ENCODE measurements at regions not wholly inside any gene's neighbourhood (a gene's known extent, or its start where the extent isn't known, plus 50 kb on each side); places are given as distances from the start of the nearest gene placed in this dataset.

DNA sequence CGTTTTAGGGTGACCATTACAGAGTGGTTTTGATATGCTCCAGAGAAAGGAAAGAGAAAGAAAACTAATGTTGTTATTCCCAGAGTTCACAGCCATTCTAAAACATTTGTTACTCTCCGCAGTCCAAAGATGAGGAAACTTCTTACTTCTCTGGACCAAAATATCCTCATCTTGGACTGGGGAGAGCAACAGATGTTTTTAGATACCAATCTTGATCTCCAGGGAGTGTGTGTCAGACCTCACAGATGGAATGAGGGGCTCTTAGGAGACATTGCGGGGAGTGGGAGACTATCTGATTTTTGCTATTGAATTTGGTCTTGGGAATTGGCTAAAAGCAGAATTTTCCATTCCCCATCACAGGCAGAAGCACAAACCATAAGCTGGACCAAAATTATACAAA is 110.8 kb downstream of the TNFAIP3 start:
- TF ChIP-seq, protein P1, sequence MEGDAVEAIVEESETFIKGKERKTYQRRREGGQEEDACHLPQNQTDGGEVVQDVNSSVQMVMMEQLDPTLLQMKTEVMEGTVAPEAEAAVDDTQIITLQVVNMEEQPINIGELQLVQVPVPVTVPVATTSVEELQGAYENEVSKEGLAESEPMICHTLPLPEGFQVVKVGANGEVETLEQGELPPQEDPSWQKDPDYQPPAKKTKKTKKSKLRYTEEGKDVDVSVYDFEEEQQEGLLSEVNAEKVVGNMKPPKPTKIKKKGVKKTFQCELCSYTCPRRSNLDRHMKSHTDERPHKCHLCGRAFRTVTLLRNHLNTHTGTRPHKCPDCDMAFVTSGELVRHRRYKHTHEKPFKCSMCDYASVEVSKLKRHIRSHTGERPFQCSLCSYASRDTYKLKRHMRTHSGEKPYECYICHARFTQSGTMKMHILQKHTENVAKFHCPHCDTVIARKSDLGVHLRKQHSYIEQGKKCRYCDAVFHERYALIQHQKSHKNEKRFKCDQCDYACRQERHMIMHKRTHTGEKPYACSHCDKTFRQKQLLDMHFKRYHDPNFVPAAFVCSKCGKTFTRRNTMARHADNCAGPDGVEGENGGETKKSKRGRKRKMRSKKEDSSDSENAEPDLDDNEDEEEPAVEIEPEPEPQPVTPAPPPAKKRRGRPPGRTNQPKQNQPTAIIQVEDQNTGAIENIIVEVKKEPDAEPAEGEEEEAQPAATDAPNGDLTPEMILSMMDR (IDR thresholded peaks at IDR 0.05): no peak
- TF ChIP-seq POLR2A (IDR thresholded peaks at IDR 0.05) (no peak), POLR2AphosphoS5 (IDR thresholded peaks at IDR 0.05) (no peak)

Data from stomach (tissue), 4 donors.